Parathyroid adenoma (tissue), 2 donors: ENCODE measurements at regions not wholly inside any gene's neighbourhood (a gene's known extent, or its start where the extent isn't known, plus 50 kb on each side); places are given as distances from the start of the nearest gene placed in this dataset.

Source experiments
- H2AFZ ChIP-seq: fragments of 300-600 bp; sonication (generic); one replicate; pipeline ENCODE4 v1.7.0; 2017; ENCODE audit warnings: antibody characterized with exemption, mild to moderate bottlenecking
- H3K27ac ChIP-seq: fragments of 300-600 bp; sonication (generic); one replicate; pipeline ENCODE4 v1.7.0; 2017
- H3K27me3 ChIP-seq: fragments of 300-600 bp; sonication (generic); one replicate; pipeline ENCODE4 v1.7.0; 2017; ENCODE audit warnings: low read length; ENCODE audit not compliant: control insufficient read depth, insufficient read depth
- H3K36me3 ChIP-seq: fragments of 300-600 bp; sonication (generic); one replicate; pipeline ENCODE4 v1.7.0; 2017; ENCODE audit warnings: low read length; ENCODE audit not compliant: control insufficient read depth, insufficient read depth
- H3K4me1 ChIP-seq: fragments of 300-600 bp; sonication (generic); one replicate; pipeline ENCODE4 v1.7.0; 2017; ENCODE audit warnings: control low read depth
- H3K4me2 ChIP-seq: fragments of 300-600 bp; sonication (generic); one replicate; pipeline ENCODE4 v1.7.0; 2017; ENCODE audit warnings: low read length
- H3K4me3 ChIP-seq: fragments of 300-600 bp; sonication (generic); one replicate; pipeline ENCODE4 v1.7.0; 2017; ENCODE audit warnings: low read depth, low read length
- H3K79me2 ChIP-seq: fragments of 300-600 bp; sonication (generic); one replicate; pipeline ENCODE4 v1.7.0; 2017; ENCODE audit warnings: control low read depth
- H3K9ac ChIP-seq: fragments of 300-600 bp; sonication (generic); one replicate; pipeline ENCODE4 v1.7.0; 2017; ENCODE audit warnings: mild to moderate bottlenecking
- H3K9me3 ChIP-seq: fragments of 300-600 bp; sonication (generic); one replicate; pipeline ENCODE4 v1.7.0; 2017; ENCODE audit warnings: low read length; ENCODE audit not compliant: control insufficient read depth
- CTCF ChIP-seq: fragments of 300-600 bp; sonication (generic); IDR thresholded peaks from one replicate; pipeline ENCODE4 v1.7.0; 2017; ENCODE audit warnings: antibody characterized with exemption, mild to moderate bottlenecking
- donor health status: primary hyperparathyroidism.

DNA sequence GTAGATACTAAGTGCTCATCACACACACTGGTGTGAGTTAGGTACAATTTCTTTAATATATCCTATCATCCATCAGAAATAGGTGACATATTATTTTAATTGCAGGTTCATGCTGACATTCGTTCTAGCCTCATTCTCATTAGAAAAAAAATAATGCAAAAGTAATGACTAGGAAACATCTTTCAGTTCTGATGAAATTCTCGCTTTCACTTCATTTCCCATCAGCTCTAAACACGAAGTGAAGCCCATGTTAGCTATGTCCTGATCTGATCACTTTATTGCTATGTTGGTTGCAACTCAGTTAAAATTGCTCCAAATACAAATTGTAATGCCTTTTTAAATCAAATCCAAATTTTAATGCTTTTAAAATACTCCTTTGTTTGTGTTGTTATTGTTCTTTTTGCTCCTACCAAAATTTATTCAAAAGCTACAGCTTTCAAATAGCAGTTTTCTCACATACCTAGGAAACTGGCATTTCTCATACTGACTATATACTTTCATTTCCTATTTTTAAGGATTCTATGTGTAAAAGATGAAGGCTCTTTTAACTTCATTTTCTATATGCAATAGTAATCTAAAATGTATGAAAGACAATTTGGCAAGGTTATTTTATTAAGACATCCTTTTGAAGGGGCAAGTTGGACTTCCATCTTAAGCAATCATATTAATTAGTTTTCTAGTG is 1237.8 kb upstream of the ACO1 start:
- H3K27me3 ChIP-seq, result no peaks in the 10 kb centered on the region
- no peak for TF ChIP-seq CTCF
- H3K36me3 ChIP-seq, result no peaks in the 10 kb centered on the region
- H3K9ac ChIP-seq, result no peak overlapping the region
- no peaks in the 10 kb centered on the region for H3K4me1 ChIP-seq
- H3K9me3 ChIP-seq, result no peaks in the 10 kb centered on the region
- no peak overlapping the region for H2AFZ ChIP-seq
- H3K27ac ChIP-seq, result no peak overlapping the region
- no peak overlapping the region for H3K4me3 ChIP-seq
- no peaks in the 10 kb centered on the region for H3K79me2 ChIP-seq
- no peak overlapping the region for H3K4me2 ChIP-seq

DNA sequence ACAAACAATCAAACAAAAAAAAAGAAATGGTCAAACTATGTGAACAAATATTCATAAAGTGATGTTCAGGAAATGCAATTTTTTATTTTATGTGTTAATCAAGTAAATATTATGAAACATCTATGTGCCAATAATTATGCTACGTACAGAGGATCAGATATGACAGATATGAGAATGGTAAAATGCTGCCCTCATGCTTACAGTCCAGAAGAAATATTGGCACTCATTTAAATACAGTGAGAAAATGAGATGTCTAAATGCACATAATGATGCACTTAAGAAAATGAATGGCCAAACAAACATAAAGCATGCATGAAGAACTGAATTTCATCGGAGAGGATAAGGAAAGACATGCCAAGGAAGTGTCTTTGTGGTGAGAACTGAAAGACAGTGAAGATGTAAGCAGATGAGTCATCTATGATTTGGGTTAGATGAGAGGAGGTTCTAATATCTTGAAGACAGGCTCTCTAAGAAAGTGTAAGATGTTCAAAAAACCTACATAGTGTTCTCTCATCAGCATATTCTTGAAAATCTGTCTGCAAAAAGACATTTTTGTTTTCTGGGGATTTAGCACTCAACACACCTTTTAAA is 1231.1 kb upstream of the ACO1 start:
- TF ChIP-seq CTCF, result no peak
- H3K36me3 ChIP-seq, result no peaks in the 10 kb centered on the region
- no peak overlapping the region for H3K9ac ChIP-seq
- H3K79me2 ChIP-seq, result no peaks in the 10 kb centered on the region
- H3K27me3 ChIP-seq, result no peaks in the 10 kb centered on the region
- no peak overlapping the region for H3K27ac ChIP-seq
- no peaks in the 10 kb centered on the region for H3K4me1 ChIP-seq
- H3K9me3 ChIP-seq, result no peaks in the 10 kb centered on the region
- H3K4me3 ChIP-seq, result no peak overlapping the region
- H2AFZ ChIP-seq, result no peak overlapping the region
- no peak overlapping the region for H3K4me2 ChIP-seq

DNA sequence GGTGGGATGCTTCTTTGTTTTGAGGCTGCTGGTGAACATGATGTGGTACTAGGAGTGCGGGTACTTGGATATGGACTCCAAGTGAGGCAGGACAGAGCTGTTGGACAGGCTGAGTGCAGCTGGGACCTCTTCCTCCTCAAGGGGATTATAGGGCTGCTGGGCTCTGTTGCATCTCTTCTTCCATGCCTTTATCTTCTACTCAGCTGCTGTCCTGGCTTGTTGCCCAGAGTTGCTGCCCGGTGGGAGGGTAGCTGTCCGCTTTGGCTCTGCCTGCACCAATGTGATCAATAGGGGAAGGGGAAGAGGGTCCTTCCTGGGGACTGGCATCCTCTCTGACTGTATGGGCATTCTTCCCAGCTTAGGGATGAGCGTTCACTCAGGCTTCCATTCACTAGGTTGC is 1217.9 kb upstream of the ACO1 start:
- TF ChIP-seq CTCF, result no peak
- Histone ChIP-seq H3K4me1 (no peaks in the 10 kb centered on the region), H3K27ac (no peak overlapping the region), H3K9ac (no peak overlapping the region), H3K36me3 (no peaks in the 10 kb centered on the region), H3K4me3 (no peak overlapping the region), H3K27me3 (no peaks in the 10 kb centered on the region), H3K4me2 (no peak overlapping the region), H2AFZ (no peak overlapping the region), H3K79me2 (no peaks in the 10 kb centered on the region), H3K9me3 (no peaks in the 10 kb centered on the region)

DNA sequence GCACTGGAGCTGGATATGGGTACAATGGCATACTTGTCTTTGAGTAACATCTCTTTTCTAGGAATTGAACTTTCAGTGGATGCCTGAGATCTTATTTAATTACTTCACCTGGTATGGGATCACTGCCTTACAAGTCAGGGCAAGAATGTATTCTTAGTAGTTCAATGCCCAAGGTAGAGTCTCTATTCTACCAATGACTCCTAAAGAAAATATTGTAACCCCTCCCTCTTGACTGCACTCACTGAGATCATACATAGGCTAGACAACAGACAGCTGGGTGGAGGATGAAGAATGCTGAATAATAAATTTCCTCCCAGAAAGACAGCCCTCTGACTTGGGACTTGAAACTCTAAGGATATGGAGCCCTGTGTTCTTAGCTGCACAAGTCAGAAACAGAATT is 1216.3 kb upstream of the ACO1 start:
- no peak for TF ChIP-seq CTCF
- Histone ChIP-seq H3K36me3 (no peaks in the 10 kb centered on the region), H3K4me1 (no peaks in the 10 kb centered on the region), H3K79me2 (no peaks in the 10 kb centered on the region), H3K27ac (no peak overlapping the region), H3K4me2 (no peak overlapping the region), H3K4me3 (no peak overlapping the region), H2AFZ (no peak overlapping the region), H3K9me3 (no peaks in the 10 kb centered on the region), H3K9ac (no peak overlapping the region), H3K27me3 (no peaks in the 10 kb centered on the region)

- Histone ChIP-seq H3K9ac (no peak overlapping the region), H2AFZ (no peak overlapping the region), H3K9me3 (no peaks in the 10 kb centered on the region), H3K4me3 (no peak overlapping the region), H3K27me3 (no peaks in the 10 kb centered on the region), H3K27ac (no peak overlapping the region), H3K79me2 (no peaks in the 10 kb centered on the region), H3K4me2 (no peak overlapping the region), H3K36me3 (no peaks in the 10 kb centered on the region), H3K4me1 (no peaks in the 10 kb centered on the region)
- TF ChIP-seq CTCF, result no peak
Observed at GRCh38 chr9:31174681-31175080, 1209.8 kb upstream of the ACO1 start.
